LNCAP (cell line): ENCODE measurements at regions not wholly inside any gene's neighbourhood (a gene's known extent, or its start where the extent isn't known, plus 50 kb on each side); places are given as distances from the start of the nearest gene placed in this dataset.

Experiments used
- CTCF ChIP-seq: fragments of 450-650 bp; IDR thresholded peaks from 2 replicates; pipeline ENCODE4 v1.5.1; 2017; ENCODE audit warnings: mild to moderate bottlenecking

DNA sequence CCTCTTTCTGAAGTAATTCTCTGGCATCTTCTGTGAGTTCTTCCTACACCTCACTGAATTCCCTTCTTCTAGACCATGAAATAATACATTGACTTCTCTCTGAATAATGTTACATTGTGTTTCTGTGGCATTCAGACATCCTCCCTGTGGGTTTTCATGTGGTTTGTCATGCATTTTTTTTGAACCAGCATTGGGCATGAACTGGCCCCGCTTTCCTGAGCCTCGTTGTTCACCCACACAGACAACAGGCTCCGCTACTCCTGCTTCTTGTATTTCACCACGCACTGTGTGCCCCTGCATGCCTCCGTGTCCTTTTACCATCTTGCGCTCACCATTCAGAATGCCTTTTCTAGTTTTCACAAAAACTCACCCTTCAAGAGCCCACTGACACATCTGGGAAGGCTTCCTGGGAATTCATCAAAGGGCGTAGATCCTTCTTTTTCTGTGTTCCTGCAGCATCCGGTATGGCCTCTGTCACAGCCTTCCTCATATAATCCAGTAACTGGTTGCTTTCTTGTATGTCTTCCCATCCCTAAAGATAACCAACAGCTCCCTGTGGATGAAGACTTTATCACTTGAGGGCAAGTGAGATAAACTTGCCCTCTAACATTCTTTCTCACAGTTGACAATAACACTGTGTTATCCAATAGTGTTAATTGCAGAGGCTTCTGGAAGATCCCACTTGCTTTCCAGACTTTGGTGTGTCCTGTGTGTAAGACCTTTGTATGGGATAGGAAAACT is 51.5 kb upstream of the ADAMTSL1 start:
- TF ChIP-seq CTCF, result no peak

DNA sequence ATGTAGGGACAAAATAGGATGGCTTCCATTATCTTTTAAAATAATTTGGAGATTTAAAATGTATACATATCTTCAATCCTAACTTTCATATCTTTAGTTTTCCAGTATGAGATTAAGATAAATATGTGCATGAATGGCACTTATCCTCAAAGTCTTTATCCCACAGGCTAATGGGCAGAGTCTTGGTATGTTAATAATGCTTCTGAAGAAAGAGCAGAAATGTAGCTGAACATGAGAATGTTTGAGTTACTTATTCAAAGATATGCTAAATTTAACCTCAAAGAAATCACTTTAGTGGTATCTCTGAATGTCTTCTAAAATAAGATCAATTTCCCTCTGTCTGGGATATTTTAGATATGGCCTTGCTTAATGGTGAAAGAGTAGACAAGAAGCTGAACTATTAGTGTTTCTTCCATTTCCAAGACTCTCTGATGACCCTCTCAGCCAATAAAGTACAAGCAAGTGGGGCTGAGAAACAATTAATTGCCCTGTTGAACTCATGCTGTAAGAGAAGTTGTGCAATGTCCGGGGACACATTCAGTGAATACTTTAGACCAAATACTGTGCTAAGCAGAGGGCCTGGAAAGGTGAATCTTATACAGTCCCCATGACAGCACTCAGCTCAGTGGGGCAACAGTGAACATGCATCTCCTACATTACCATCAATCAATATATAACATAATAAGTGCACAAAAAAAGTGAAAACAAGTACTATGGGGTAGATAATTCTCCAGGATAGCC is 50.0 kb upstream of the ADAMTSL1 start:
- no peak for TF ChIP-seq CTCF
